Upper lobe of left lung (tissue), 4 donors: ENCODE measurements at regions not wholly inside any gene's neighbourhood (a gene's known extent, or its start where the extent isn't known, plus 50 kb on each side); places are given as distances from the start of the nearest gene placed in this dataset.

ENCODE experiments used
- EP300 ChIP-seq, 4 donors: sonication (generic); formaldehyde crosslinking; IDR thresholded peaks; one replicate each; pipeline ENCODE4 v1.5.1; 2017; ENCODE audit warnings: antibody characterized with exemption in 4 of 4, control low read depth in 2 of 4
- TF ChIP-seq, protein P1 (sequence below), 6 experiments: fragments of 450-650 bp in 4 of 6; fragments of 200-600 bp in 2 of 6; sonication (generic) in 2 of 6; IDR thresholded peaks; one replicate each; pipeline ENCODE4 v1.5.1; 2016 to 2019; ENCODE audit warnings: antibody characterized with exemption in 6 of 6

GRCh38 chr13:106917024-106917571 is 349.2 kb upstream of the ARGLU1 start:
- no peak for TF ChIP-seq EP300 (IDR thresholded peaks at IDR 0.05)
- TF ChIP-seq, protein P1, sequence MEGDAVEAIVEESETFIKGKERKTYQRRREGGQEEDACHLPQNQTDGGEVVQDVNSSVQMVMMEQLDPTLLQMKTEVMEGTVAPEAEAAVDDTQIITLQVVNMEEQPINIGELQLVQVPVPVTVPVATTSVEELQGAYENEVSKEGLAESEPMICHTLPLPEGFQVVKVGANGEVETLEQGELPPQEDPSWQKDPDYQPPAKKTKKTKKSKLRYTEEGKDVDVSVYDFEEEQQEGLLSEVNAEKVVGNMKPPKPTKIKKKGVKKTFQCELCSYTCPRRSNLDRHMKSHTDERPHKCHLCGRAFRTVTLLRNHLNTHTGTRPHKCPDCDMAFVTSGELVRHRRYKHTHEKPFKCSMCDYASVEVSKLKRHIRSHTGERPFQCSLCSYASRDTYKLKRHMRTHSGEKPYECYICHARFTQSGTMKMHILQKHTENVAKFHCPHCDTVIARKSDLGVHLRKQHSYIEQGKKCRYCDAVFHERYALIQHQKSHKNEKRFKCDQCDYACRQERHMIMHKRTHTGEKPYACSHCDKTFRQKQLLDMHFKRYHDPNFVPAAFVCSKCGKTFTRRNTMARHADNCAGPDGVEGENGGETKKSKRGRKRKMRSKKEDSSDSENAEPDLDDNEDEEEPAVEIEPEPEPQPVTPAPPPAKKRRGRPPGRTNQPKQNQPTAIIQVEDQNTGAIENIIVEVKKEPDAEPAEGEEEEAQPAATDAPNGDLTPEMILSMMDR (IDR thresholded peaks at IDR 0.05) = no peak
